ENCODE measurements at regions not wholly inside any gene's neighbourhood (a gene's known extent, or its start where the extent isn't known, plus 50 kb on each side); places are given as distances from the start of the nearest gene placed in this dataset.

GRCh38 chr15:48041454-48041853, 79.3 kb upstream of the SLC24A5 start:
- no peak for TF ChIP-seq CTCF (IDR thresholded peaks at IDR 0.05)
- TF ChIP-seq FOXJ3 (CRISPR knock-in tag; IDR thresholded peaks at IDR 0.05; ENCODE audit: borderline replicate concordance): no peak
- no peak for TF ChIP-seq E2F4 (CRISPR knock-in tag; IDR thresholded peaks at IDR 0.05; ENCODE audit: borderline replicate concordance, low read depth)
- TF ChIP-seq ZNF121 (CRISPR knock-in tag; IDR thresholded peaks at IDR 0.05): no peak
- TF ChIP-seq ESRRA (CRISPR knock-in tag; IDR thresholded peaks at IDR 0.05; ENCODE audit: borderline replicate concordance): no peak
- no peak for TF ChIP-seq NR2C2 (CRISPR knock-in tag; IDR thresholded peaks at IDR 0.05)
- TF ChIP-seq KAT7 (CRISPR knock-in tag; IDR thresholded peaks at IDR 0.05; ENCODE audit: borderline replicate concordance): no peak
- no peak for TF ChIP-seq ATF1 (CRISPR knock-in tag; IDR thresholded peaks at IDR 0.05)
- no peak for TF ChIP-seq MAX (CRISPR knock-in tag; IDR thresholded peaks at IDR 0.05)
- TF ChIP-seq CREB1 (CRISPR knock-in tag; IDR thresholded peaks at IDR 0.05): no peak
- TF ChIP-seq ZBTB43 (CRISPR knock-in tag; IDR thresholded peaks at IDR 0.05): no peak
